NCI-H82 treated with DMSO at 0.1 percent for 48 hours (cell line): ENCODE measurements at regions not wholly inside any gene's neighbourhood (a gene's known extent, or its start where the extent isn't known, plus 50 kb on each side); places are given as distances from the start of the nearest gene placed in this dataset.
"Not testable (repeated sequence)": the region's sequence is repeated elsewhere in the genome, so short reads cannot be mapped to it uniquely, and the experiment has no call there.

Source experiments
- DNase-seq: peaks from one replicate; lab custom pipeline; 2025; ENCODE audit not compliant: unreplicated experiment; lab: John Stamatoyannopoulos, UW

DNA sequence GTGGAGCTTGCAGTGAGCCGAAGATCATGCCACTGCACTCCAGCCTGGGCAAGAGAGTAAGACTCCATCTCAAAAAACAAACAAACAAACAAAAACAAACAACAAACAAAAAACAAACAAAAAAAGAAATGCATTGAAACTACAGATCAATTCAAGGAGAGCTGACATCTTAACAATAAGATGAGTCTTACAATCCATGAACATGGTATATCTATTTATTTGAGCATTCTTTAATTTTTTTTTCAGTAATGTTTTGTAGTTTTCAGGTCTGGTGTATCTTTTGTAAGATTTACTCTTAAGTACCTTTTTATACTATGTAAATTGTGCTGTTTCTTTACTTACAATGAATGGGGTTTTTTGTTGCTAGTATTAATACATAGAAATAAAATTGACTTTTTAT lies 140.1 kb upstream of the DAPK1 start:
- no peak for DNase-seq

DNA sequence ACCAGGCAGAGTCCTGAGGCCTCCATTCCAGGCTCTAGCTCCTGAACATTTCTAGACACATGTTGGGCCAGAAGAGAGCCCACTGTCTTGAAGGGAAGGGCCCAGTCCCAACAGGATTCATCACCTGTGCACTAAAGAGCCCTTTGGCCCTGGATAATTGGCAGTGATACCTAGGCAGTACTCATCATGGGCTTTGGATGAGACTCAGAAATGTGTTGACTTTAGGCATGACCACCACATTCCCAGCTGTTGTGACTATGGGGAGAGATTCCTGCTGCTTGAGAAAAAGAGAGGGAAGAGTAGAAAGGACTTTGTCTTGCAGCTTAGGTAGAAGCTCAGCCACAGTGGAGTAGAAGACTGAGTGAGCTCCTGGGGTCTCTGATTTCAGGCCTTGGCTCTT lies 138.4 kb upstream of the DAPK1 start:
- no peak for DNase-seq

DNA sequence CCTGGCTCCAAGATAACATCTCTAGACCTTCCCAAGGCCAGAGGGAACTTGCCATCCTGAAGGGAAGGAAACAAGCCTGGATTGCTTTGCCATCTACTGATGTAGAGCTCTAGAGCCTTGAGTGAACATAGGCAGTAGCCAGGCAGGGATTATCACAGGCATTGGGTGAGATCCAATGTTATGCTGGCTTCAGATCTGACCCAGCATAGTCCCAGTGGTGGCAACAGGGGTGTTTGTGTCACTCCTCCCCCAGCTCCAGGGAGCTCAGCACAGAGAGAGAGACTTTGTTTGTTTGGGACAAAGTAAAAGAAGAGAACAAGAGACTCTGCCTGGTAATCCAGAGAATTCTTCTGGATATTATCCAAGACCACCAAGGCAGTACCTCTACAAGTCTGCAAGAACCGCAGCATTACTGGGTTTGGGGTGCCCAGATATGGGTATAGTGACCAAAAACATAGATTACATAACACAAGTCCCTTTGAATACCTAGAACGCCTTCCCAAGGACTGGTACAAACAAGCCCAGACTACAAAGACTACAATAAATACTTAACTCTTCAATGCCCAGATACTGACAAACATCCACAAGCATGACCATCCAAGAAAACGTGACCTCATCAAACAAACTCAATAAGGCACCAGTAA lies 137.6 kb upstream of the DAPK1 start:
- no peak for DNase-seq

DNA sequence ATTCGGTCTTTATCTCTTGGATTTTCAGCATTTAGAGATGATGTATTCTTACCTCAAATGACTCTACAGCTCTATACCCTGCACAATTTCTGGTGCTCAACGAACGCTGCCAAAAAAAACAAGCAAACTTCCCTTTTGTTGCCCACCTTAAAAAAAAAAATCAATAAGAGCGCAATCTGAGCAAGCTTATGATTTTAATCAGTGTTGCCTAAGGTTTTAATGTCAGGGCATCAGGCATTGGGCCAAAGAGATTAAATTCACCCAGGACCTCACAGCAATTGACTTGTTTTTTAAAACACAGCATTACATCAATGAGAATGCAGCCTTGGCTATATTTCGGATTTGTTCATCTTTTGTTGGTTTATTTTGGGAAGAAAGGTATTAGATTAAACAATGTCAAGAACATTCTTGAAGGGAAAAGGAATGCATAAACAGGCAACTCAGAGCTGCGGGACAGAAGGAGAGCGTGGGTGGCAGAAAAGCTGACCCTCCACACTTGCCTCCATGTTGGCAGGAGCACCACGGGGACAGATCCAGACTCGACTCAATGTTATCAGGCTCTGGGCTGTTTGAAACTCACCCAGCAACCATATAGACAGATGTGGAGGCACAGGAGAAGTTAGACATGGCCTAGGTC lies 127.5 kb upstream of the DAPK1 start:
- DNase-seq, result no peak

DNA sequence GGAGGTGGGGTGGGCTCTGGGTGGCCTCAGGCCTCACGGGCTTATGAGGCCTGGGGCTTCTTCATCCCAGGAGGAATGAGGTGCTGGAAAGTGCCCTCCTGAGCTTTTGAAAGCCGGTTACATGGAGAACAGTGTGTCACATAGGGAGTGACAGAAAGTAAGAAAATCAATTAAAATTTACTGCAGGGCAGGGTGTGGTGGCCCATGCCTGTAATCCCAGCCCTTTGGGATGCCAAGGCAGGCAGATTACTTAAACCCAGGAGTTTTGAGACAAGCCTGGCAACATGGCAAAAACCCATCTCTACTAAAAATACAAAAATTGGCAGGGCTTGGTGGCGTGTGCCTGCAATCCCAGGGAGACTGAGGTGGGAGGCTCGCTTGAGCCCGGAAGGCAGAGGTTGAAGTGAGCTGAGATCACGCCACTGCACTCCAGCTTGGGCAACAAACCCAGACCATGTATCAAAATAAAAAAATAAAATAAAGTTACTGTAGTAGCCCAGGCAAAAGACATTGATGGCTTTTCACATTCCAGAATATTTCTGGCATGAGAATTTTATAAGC lies 125.8 kb upstream of the DAPK1 start:
- DNase-seq, result no peak

DNA sequence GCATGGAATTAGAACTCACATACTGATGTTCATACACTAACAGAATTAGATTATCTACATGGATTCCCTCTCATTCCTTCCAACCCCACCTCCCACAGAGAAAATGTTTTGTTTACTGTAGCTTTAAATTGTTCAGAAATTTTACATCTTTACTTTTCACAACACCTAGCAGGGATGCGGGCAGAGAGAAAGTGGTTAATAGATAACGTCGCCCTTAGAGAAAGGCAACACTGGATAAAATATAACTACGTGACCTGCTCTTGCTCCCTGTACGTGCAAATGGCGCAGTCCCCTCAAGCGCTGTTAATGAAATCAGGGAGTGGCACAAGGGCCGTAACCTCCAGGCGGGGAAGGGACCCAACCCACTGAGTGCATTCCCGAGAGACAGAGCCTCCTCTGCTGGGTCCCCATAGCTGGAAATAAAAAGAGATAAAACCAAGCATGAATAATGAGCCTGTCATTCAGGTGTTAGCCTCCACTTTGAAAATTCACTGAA lies 125.3 kb upstream of the DAPK1 start:
- no peak for DNase-seq

DNA sequence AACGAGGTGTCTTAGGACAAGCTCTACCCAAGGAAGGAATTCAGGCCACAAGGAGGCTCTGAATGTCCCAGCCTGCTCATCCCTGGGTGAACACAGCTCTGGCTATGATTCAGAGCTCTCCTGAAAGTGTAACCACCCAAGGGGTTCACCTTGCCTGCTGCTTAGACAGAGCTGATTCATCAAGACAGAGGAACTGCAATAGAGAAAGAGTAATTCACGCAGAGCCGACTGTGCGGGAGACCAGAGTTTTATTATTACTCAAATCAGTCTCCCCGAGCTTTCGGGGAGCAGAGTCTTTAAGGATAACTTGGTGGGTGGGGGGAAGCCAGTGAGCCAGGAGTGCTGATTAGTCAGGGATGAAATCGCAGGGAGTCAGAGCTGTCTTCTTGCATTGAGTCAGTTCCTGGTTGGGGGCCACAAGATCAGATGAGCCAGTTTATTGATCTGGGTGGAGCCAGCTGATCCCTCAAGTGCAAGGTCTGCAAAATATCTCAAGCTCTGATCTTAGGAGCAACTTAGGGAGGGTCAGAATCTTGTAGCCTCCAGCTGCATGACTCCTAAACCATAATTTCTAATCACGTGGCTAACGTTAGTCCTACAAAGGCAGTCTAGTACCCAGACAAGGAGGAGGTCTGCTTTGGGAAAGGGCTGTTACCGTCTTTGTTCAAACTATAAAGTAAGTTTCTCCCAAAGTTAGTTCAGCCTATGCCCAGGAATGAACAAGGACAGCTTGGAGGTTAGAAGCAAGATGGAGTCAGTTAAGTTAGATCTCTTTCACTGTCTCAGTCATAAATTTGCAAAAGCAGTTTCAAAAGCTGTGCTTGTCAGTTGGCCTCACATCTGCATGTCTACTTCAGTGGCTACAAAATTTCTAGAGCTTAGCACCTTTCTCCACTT lies 123.4 kb upstream of the DAPK1 start:
- DNase-seq, result not testable (repeated sequence)

DNA sequence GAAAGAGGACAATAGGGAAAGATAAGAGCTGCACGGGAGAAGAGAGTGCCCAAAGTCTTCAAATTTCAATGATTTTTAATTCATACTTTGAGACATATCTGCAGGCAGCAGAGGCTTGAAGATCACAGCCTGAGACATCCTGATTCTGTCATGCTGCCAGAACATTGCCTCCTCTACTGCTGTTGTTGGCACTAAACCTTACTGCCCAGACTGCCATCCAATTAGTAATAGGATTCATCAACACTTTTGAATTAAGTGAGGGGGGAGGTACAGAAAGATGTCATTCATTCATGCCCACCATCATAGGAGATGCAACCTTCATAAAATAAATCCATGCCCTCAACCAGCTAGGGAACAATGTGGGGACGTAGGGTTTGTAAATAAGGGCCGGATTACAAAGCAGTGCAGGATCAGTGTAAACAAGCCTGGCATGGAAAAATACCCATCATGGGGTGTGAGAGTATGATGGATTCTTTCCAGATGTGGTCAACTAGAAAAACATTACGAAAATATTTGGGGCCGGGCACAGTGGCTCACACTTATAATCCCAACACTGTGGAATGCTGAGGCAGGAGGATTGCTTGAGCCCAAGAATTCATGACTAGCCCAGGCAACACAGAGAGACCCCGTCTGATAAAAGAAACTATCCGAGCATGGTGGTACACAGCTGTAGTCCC lies 122.1 kb upstream of the DAPK1 start:
- no peak for DNase-seq

DNA sequence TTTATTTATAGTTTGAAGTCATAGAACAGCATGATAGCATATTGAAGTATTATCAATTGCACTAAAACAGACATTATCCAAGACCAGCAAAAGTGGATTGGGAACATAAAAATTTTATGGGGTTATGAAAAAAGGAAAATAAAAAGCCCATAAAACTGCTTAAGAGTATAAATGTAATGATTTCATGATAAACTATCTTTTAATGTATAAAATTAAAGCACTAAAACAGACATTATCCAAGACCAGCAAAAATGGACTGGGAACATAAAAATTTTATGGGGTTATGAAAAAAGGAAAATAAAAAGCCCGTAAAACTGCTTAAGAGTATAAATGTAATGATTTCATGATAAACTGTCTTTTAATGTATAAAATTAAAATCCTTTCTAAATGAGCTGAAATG lies 119.0 kb upstream of the DAPK1 start:
- no peak for DNase-seq

DNA sequence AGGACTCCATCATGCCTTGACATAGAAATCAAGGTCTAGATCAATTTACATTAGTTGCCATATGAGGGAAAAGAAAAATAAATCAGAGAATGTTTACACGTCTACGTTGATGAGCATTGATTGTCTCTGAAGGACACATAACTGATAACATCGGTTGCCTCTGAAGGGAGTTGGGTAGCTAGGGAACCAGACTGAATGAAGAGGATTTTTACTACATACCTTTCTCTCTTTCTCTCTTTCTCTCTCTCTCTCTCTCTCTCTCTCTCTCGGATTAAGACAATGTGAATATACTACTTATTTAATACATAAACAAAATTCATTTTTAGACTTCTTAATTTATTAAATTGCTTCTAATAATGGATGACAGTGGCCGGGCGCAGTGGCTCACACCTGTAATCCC lies 118.4 kb upstream of the DAPK1 start:
- DNase-seq, result no peak

DNA sequence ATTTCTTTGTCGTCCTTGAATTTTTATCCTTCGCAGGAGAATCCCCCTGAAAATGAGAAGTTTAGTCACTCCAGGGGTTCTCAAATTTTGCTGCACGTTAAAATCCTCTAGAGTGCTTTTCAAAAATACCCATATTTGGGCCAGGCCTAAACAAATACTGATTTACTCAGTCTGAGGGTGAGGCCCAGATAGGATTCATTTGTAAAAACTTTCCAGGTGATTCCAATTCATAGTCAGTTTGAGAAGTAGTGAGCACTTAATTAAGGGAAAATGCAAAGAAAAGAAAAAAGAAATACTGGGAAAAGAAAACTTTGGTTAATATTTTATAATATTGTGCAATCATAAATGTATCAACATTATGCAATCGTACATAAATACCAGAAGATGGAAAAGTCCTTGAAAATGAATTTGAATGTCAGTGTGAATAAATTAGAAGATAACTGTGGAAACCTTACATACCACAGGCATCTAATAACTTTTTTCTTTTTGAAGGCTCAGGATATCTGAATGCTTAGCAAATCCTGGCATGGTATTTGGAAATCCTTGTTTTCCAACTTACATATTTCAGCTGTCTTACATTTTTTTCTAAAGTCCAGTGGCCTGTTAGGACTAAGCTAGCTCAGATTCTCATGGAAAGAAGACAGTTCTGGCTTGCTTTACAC lies 116.5 kb upstream of the DAPK1 start:
- no peak for DNase-seq

DNA sequence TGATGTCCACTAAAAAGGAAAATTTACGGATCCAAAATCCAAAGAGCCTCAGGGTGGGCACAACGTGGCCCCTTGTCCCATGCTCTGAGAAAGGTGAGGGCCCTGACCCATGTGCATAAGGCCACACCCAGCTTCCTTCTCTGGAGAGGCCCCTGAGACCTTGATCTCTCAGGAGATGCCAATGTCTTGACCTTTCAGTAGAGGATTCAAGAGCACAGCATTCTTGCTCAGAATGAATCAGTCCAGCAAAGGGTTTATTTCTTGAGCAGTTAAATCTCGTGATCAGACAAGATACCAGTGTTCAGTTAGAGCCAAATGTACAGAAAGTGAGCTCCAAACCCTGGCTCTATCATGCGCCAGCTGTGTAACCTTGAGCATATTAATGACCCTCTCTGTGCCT lies 115.9 kb upstream of the DAPK1 start:
- no peak for DNase-seq

DNA sequence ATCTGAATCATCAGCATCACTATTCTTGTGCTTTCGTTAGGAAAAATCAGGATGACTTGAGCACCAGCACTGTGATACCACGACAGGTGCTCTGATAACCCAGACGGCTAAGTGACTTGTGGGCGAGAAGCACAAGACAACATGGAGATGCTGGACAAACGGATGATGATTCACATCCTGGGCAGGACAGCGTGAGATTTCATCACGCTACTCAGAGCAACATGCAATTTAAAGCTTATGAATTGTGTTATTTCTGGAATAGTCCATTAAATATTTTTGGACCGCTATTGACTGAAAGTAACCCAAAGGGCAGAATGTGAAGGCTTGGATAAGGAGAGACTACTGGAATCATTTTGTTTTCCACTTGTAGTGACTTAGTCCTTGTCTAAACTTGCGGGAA lies 114.8 kb upstream of the DAPK1 start:
- DNase-seq, result no peak

DNA sequence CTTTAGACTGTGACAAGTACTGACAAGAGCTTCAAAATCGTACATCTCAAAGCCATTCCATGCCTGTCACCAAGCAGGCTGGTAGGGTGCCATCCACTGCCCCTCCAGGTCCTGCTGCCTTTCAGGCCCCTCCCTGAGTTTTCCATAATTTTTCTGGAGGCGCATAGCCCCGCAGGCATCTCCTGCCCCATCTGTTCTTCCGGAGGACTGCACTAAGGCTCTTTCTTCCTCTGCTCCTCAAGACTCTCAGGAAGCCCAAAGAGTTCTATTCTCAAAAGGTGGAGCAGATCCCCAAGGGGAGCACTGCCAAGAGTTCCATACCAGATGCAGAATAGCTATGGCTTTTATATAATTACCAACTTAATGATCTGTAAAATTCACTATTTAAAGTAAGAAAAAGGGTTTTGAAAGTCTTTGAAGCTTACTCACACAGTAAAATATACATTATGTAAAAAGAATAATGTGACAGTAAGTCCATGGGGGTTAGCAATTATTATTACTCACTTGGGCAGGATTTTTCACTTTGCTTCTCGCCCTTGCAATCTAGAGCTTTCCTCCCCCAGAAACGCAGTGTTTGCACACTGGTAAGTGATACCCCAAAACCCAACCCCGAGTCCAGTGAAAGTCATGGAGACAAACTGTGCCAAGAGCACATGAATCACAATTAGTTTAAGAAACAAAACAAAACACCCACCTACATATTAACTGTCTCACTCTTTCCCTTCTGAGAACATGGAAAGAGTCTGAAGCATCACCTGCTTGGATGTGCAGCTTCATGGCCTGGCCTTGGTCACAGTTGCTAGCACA lies 114.1 kb upstream of the DAPK1 start:
- no peak for DNase-seq

DNA sequence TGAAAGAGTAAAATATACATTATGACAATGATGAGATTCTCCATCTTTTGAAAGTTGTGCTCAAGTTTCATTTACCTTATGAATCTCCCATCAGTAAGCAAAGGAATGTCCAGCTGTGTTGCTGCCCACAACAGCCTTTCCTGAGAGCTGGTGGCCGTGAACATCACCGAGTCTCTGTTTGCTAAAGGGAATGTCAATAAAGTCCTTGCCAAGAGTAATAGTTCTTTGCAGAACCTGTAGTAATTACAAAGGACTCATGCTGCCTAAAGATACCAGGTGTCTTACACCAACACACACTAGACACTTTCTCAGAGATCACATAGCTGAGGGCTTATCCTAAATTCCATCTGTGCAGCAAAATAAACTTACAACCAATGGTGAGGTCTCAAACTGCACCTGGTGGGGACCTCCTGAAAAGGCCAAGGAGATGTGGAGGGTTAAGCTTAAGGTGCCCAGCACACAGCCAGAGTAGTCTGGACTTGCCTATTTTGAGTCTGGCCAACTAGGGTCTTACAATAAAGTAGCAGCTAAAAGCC lies 111.1 kb upstream of the DAPK1 start:
- DNase-seq, result no peak

DNA sequence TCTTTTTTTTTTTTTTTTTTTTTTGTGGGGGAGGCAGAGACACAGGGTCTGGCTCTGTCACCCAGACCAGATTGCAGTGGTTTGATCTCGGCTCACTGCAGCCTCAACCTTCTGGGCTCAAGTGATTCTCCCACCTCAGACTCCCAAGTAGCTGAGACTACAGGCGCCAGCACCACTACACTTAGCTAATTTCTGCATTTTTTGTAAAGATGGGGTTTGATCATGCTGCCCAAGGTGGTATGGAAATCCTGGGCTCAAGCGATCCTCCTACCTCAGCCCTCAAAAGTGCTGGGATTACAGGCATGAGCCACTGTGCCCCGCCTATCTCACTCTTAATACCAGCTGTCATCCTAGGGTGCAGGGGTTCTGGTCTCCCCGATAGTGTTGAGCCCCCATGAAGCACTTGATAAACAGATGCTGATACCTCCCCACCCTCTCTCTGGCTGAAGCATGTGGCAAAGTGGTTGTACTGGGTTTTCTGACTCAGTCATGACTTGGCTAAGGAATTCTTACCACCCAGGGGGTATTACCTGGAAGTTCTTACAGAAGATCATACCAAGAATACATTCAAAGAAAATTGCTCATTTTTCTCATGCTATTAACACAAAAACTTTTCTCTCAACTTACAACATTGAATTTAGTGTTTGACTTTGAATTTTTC lies 110.2 kb upstream of the DAPK1 start:
- DNase-seq, result no peak

DNA sequence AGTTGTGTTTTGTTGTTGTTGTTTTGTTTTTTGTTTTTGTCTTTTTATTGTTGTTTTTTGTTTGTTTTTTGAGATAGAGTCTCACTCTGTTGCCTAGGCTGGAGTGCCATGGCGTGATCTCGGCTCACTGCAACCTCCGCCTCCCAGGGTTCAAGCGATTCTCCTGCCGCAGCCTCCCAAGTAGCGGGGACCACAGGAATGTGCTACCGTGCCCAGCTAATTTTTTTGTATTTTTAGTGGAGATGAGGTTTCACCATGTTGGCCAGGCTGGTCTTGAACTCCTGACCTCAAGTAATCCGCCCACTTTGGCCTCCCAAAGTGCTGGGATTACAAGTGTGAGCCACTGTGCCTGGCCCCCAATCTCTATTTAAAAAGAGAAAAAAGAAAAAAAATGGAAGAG lies 109.0 kb upstream of the DAPK1 start:
- DNase-seq, result not testable (repeated sequence)

DNA sequence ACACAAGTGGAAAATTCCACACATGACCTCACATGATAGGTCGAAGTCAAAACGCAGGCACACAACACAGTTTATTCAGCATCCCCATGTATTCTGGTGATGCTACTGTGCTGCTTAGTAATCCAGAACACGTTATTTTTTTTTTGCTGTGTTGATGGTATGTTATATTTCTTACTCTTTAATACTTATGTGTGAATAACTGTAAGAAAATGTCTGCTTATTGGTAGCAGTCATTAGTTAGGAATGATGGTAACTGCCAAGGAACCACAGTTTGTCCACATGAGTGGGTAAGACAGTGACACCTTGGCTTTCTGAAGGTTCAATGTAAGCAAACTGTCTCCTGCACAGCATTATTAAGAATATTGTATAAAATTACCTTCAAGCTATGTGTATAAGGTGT lies 107.7 kb upstream of the DAPK1 start:
- no peak for DNase-seq

DNA sequence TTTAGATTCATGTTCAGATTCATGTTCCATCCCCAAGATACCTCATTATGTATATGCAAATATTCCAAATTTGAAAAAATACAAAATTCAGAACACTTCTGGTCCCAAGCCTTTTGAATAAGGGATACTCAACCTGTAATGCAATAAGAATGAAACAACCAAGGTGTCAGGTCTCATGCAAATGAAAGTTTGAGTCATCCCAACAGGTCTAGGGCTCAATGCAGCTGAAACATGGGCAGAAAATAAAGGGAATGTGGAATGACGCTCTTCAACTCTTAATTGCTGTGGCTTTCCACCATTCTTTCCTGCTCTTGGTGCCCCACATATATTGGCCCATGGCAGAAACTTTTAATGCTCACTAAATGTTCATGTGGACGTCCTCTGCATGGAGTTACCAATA lies 107.3 kb upstream of the DAPK1 start:
- no peak for DNase-seq
